H7 (cell line): ENCODE measurements at regions not wholly inside any gene's neighbourhood (a gene's known extent, or its start where the extent isn't known, plus 50 kb on each side); places are given as distances from the start of the nearest gene placed in this dataset.

ENCODE experiments used
- DNase-seq: peaks from one replicate; pipeline ENCODE4 v3.0.0; 2012
- H3K27me3 ChIP-seq: 2 replicates; pipeline ENCODE4 v1.6.0; 2011; ENCODE audit warnings: mild to moderate bottlenecking, low read length; ENCODE audit not compliant: control insufficient read depth, insufficient read depth
- H3K36me3 ChIP-seq: replicated peaks from 2 replicates; pipeline ENCODE4 v1.5.1; 2011; ENCODE audit warnings: low read length; ENCODE audit not compliant: control insufficient read depth, insufficient read depth
- H3K4me3 ChIP-seq: 2 replicates; pipeline ENCODE4 v1.5.1; 2011; ENCODE audit warnings: low read depth, mild to moderate bottlenecking, control low read depth, low read length, moderate library complexity; ENCODE audit not compliant: insufficient read depth

- Histone ChIP-seq H3K36me3 (no peaks in the 10 kb centered on the region), H3K4me3 (no peak overlapping the region), H3K27me3 (no peaks in the 10 kb centered on the region)
- no peak for DNase-seq
These were observed 959.9 kb downstream of the DIAPH3 start for GRCh38 chr13:59203855-59204254.

- H3K4me3 ChIP-seq = no peak overlapping the region
- DNase-seq = no peak
- H3K27me3 ChIP-seq = no peaks in the 10 kb centered on the region
- H3K36me3 ChIP-seq = no peaks in the 10 kb centered on the region
These were observed 958.2 kb downstream of the DIAPH3 start for GRCh38 chr13:59205501-59205900.

GRCh38 chr13:59208405-59209195 is 955.1 kb downstream of the DIAPH3 start:
- DNase-seq = no peak
- Histone ChIP-seq H3K27me3 (no peaks in the 10 kb centered on the region), H3K4me3 (no peak overlapping the region), H3K36me3 (no peaks in the 10 kb centered on the region)

GRCh38 chr13:59210543-59210942 is 953.2 kb downstream of the DIAPH3 start:
- Histone ChIP-seq H3K27me3 (no peaks in the 10 kb centered on the region), H3K36me3 (no peaks in the 10 kb centered on the region), H3K4me3 (no peak overlapping the region)
- DNase-seq = no peak

GRCh38 chr13:59211606-59212005 is 952.1 kb downstream of the DIAPH3 start:
- no peaks in the 10 kb centered on the region for H3K36me3 ChIP-seq
- H3K27me3 ChIP-seq = no peaks in the 10 kb centered on the region
- no peak for DNase-seq
- H3K4me3 ChIP-seq = no peak overlapping the region

- no peak for DNase-seq
- H3K36me3 ChIP-seq = no peaks in the 10 kb centered on the region
- H3K4me3 ChIP-seq = no peak overlapping the region
- H3K27me3 ChIP-seq = no peaks in the 10 kb centered on the region
These were observed 934.3 kb downstream of the DIAPH3 start for GRCh38 chr13:59229401-59229800.

- Histone ChIP-seq H3K36me3 (no peaks in the 10 kb centered on the region), H3K27me3 (no peaks in the 10 kb centered on the region), H3K4me3 (no peak overlapping the region)
- no peak for DNase-seq
These were observed 933.9 kb downstream of the DIAPH3 start for GRCh38 chr13:59229861-59230260.

- H3K27me3 ChIP-seq = no peaks in the 10 kb centered on the region
- H3K4me3 ChIP-seq = no peak overlapping the region
- H3K36me3 ChIP-seq = no peaks in the 10 kb centered on the region
- DNase-seq = no peak
These were observed 933.1 kb downstream of the DIAPH3 start for GRCh38 chr13:59230484-59231264.

GRCh38 chr13:59236309-59236919 is 927.3 kb downstream of the DIAPH3 start:
- no peak for DNase-seq
- no peak overlapping the region for H3K4me3 ChIP-seq
- H3K36me3 ChIP-seq = no peaks in the 10 kb centered on the region
- no peaks in the 10 kb centered on the region for H3K27me3 ChIP-seq

- no peaks in the 10 kb centered on the region for H3K36me3 ChIP-seq
- DNase-seq = no peak
- H3K27me3 ChIP-seq = no peaks in the 10 kb centered on the region
- no peak overlapping the region for H3K4me3 ChIP-seq
These were observed 926.8 kb downstream of the DIAPH3 start for GRCh38 chr13:59236944-59237343.

- DNase-seq = no peak
- Histone ChIP-seq H3K36me3 (no peaks in the 10 kb centered on the region), H3K4me3 (no peak overlapping the region), H3K27me3 (no peaks in the 10 kb centered on the region)
These were observed 916.6 kb downstream of the DIAPH3 start for GRCh38 chr13:59247171-59247570.

- Histone ChIP-seq H3K4me3 (no peak overlapping the region), H3K27me3 (no peaks in the 10 kb centered on the region), H3K36me3 (no peaks in the 10 kb centered on the region)
- DNase-seq = no peak
These were observed 913.2 kb downstream of the DIAPH3 start for GRCh38 chr13:59250336-59251189.

- Histone ChIP-seq H3K27me3 (no peaks in the 10 kb centered on the region), H3K36me3 (no peaks in the 10 kb centered on the region), H3K4me3 (no peak overlapping the region)
- DNase-seq = no peak
These were observed 904.3 kb downstream of the DIAPH3 start for GRCh38 chr13:59259165-59260000.
